Fibroblast of mammary gland (primary cell): ENCODE measurements at regions not wholly inside any gene's neighbourhood (a gene's known extent, or its start where the extent isn't known, plus 50 kb on each side); places are given as distances from the start of the nearest gene placed in this dataset.

Experiments
- DNase-seq: peaks from one replicate; pipeline ENCODE4 v3.0.0-alpha.2; 2010; ENCODE audit warnings: low read depth
- H3K4me3 ChIP-seq: 2 replicates; pipeline ENCODE4 v1.5.1; 2011; ENCODE audit warnings: low read depth, mild to moderate bottlenecking, low read length, moderate library complexity; ENCODE audit not compliant: control insufficient read depth
- CTCF ChIP-seq: conservative IDR thresholded peaks from 2 replicates; pipeline ENCODE4 v1.5.1; 2011; ENCODE audit warnings: low read depth, low read length, inconsistent platforms; ENCODE audit not compliant: control insufficient read depth, insufficient read depth

- no peak for TF ChIP-seq CTCF
- H3K4me3 ChIP-seq, result no peak overlapping the region
- no peak for DNase-seq
These were observed 188.3 kb downstream of the RSL24D1 start for GRCh38 chr15:55008421-55008820.

- no peak overlapping the region for H3K4me3 ChIP-seq
- DNase-seq, result no peak
- no peak for TF ChIP-seq CTCF
These were observed 189.2 kb downstream of the RSL24D1 start for GRCh38 chr15:55007561-55007960.

DNA sequence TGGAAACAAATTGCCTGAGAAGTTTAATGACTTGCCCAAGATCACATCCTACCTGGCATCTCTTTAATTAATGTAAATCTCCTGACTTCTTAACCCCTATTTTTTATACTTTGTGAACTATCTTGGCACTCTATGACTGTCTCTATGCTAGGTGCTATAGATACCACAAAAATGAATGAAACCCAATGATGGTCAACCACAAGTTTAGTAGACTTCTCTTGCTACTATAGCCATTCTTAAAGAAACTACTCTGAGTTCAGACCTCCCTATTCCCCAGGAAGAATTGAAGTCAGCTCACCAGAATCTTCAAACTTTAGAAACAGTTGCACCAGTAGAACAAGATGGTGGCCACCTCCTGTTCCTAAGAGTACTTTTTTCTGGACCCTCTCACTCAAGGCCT, 191.1 kb downstream of the RSL24D1 start:
- no peak for TF ChIP-seq CTCF
- no peak overlapping the region for H3K4me3 ChIP-seq
- DNase-seq, result no peak

- DNase-seq, result no peak
- no peak overlapping the region for H3K4me3 ChIP-seq
- no peak for TF ChIP-seq CTCF
These were observed 192.5 kb downstream of the RSL24D1 start for GRCh38 chr15:55003965-55004873.

DNA sequence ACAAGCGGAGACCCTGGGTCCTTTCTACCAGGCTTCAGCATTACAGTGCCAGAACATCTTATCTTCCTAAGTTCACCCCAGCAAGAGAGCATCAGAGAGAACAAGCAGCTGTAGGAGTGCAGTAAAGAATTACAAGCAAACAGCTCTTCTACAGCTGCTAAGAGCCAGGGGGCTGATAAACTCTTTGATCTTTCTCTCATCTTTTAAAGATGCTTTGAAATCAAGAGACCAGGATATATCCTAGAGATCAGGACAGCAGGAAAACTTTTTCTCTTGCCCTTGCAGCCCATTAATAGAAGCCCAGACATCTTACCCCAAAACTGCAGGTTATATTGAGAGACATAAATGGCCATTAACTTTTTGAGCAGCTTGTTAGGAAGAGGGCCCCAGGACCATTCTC, 198.1 kb downstream of the RSL24D1 start:
- TF ChIP-seq CTCF, result no peak
- H3K4me3 ChIP-seq, result no peak overlapping the region
- DNase-seq, result no peak

- no peak for TF ChIP-seq CTCF
- DNase-seq, result no peak
- H3K4me3 ChIP-seq, result no peak overlapping the region
These were observed 205.9 kb downstream of the RSL24D1 start for GRCh38 chr15:54990793-54991192.
